Neural progenitor cell (in vitro differentiated cells): ENCODE measurements at regions not wholly inside any gene's neighbourhood (a gene's known extent, or its start where the extent isn't known, plus 50 kb on each side); places are given as distances from the start of the nearest gene placed in this dataset.

Experiments
- DNase-seq: peaks from one replicate; pipeline ENCODE4 v3.0.0-alpha.2; 2016; ENCODE audit warnings: low spot score
- H2AFZ ChIP-seq: fragments of 200-600 bp; sonication (generic); replicated peaks from 2 replicates; pipeline ENCODE4 v1.6.1; 2016; ENCODE audit warnings: antibody characterized with exemption
- H3F3A ChIP-seq: fragments of 200-600 bp; sonication (generic); 2 replicates; pipeline ENCODE4 v1.6.1; 2016; ENCODE audit warnings: antibody characterized with exemption, low read depth
- H3K27ac ChIP-seq: fragments of 200-600 bp; sonication (generic); 2 replicates; pipeline ENCODE4 v1.5.1; 2016; ENCODE audit warnings: mild to moderate bottlenecking
- H3K27me3 ChIP-seq: fragments of 200-600 bp; sonication (generic); 2 replicates; pipeline ENCODE4 v1.6.1; 2016; ENCODE audit warnings: mild to moderate bottlenecking, moderate library complexity
- H3K36me3 ChIP-seq: fragments of 200-600 bp; sonication (generic); 2 replicates; pipeline ENCODE4 v1.5.1; 2016
- H3K4me1 ChIP-seq: fragments of 200-600 bp; sonication (generic); 2 replicates; pipeline ENCODE4 v1.6.1; 2016; ENCODE audit warnings: mixed run types
- H3K4me2 ChIP-seq: fragments of 200-600 bp; sonication (generic); 2 replicates; pipeline ENCODE4 v1.6.1; 2016
- H3K4me3 ChIP-seq: fragments of 200-600 bp; sonication (generic); 2 replicates; pipeline ENCODE4 v1.5.1; 2016
- H3K79me2 ChIP-seq: fragments of 200-600 bp; sonication (generic); 2 replicates; pipeline ENCODE4 v1.6.1; 2016; ENCODE audit warnings: low read depth
- H3K9ac ChIP-seq: fragments of 200-600 bp; sonication (generic); 2 replicates; pipeline ENCODE4 v1.6.1; 2016
- H3K9me3 ChIP-seq: fragments of 200-600 bp; sonication (generic); 2 replicates; pipeline ENCODE4 v1.5.1; 2016; ENCODE audit warnings: low read depth
- H4K20me1 ChIP-seq: fragments of 200-600 bp; sonication (generic); 2 replicates; pipeline ENCODE4 v1.6.1; 2016; ENCODE audit warnings: low read depth
- H3K27ac Mint-ChIP-seq: 3 replicates; pipeline ENCODE4 v1.8.0; 2021; ENCODE audit warnings: mixed read lengths
- H3K27me3 Mint-ChIP-seq: 2 replicates; pipeline ENCODE4 v1.8.0; 2022; ENCODE audit warnings: low read depth, mild to moderate bottlenecking, inconsistent platforms, moderate library complexity, mixed read lengths; ENCODE audit not compliant: insufficient read depth
- H3K36me3 Mint-ChIP-seq: 3 replicates; pipeline ENCODE4 v1.8.0; 2021; ENCODE audit warnings: mixed read lengths
- H3K4me1 Mint-ChIP-seq: 3 replicates; pipeline ENCODE4 v1.8.0; 2021; ENCODE audit warnings: mixed read lengths
- H3K4me3 Mint-ChIP-seq: 3 replicates; pipeline ENCODE4 v1.8.0; 2021; ENCODE audit warnings: mild to moderate bottlenecking, moderate library complexity, mixed read lengths
- H3K9me3 Mint-ChIP-seq: 3 replicates; pipeline ENCODE4 v1.8.0; 2020; ENCODE audit warnings: mixed read lengths
- CTCF ChIP-seq: fragments of 200-600 bp; sonication (generic); IDR thresholded peaks from 2 replicates; pipeline ENCODE4 v1.5.1; 2017; ENCODE audit warnings: antibody characterized with exemption, mild to moderate bottlenecking
- EZH2 ChIP-seq: fragments of 200-600 bp; sonication (generic); IDR thresholded peaks from 2 replicates; pipeline ENCODE4 v1.6.1; 2017; ENCODE audit warnings: antibody characterized with exemption, mild to moderate bottlenecking, moderate library complexity
- EZH2phosphoT487 ChIP-seq: fragments of 200-600 bp; sonication (generic); IDR thresholded peaks from 2 replicates; pipeline ENCODE4 v1.6.1; 2017; ENCODE audit warnings: antibody characterized with exemption

GRCh38 chr7:66502230-66503035 is 126.2 kb upstream of the KCTD7 start:
- Histone ChIP-seq H3F3A (no peaks in the 10 kb centered on the region), H3K36me3 (no peaks in the 10 kb centered on the region), H3K9me3 (no peaks in the 10 kb centered on the region), H4K20me1 (no peaks in the 10 kb centered on the region), H3K79me2 (no peaks in the 10 kb centered on the region), H3K4me3 (no peak overlapping the region), H3K4me1 (no peaks in the 10 kb centered on the region), H3K9ac (no peak overlapping the region), H3K27me3 (no peaks in the 10 kb centered on the region), H3K27ac (no peak overlapping the region), H3K4me2 (no peak overlapping the region), H2AFZ (no peak overlapping the region)
- Mint-ChIP-seq H3K4me3 (no peak overlapping the region), H3K4me1 (no peaks in the 10 kb centered on the region), H3K27ac (no peak overlapping the region), H3K9me3 (no peaks in the 10 kb centered on the region), H3K27me3 (peaks cover 2% of the 10 kb centered on the region), H3K36me3 (no peaks in the 10 kb centered on the region)
- DNase-seq, result no peak
- no peak for TF ChIP-seq EZH2phosphoT487
- TF ChIP-seq EZH2, result no peak
- TF ChIP-seq CTCF, result no peak

GRCh38 chr7:66503036-66503370 is 125.7 kb upstream of the KCTD7 start:
- Mint-ChIP-seq H3K27ac (no peak overlapping the region), H3K36me3 (no peaks in the 10 kb centered on the region), H3K4me3 (no peak overlapping the region), H3K27me3 (peaks cover 2% of the 10 kb centered on the region), H3K9me3 (no peaks in the 10 kb centered on the region), H3K4me1 (no peaks in the 10 kb centered on the region)
- TF ChIP-seq CTCF (no peak), EZH2phosphoT487 (no peak), EZH2 (no peak)
- Histone ChIP-seq H3K27me3 (no peaks in the 10 kb centered on the region), H3K79me2 (no peaks in the 10 kb centered on the region), H4K20me1 (no peaks in the 10 kb centered on the region), H3K36me3 (no peaks in the 10 kb centered on the region), H3K4me2 (no peak overlapping the region), H3K4me3 (no peak overlapping the region), H3F3A (no peaks in the 10 kb centered on the region), H2AFZ (no peak overlapping the region), H3K27ac (no peak overlapping the region), H3K9me3 (no peaks in the 10 kb centered on the region), H3K9ac (no peak overlapping the region), H3K4me1 (no peaks in the 10 kb centered on the region)
- DNase-seq, result no peak

- Histone ChIP-seq H2AFZ (no peak overlapping the region), H3F3A (no peaks in the 10 kb centered on the region), H3K9me3 (no peaks in the 10 kb centered on the region), H3K27ac (no peak overlapping the region), H3K9ac (no peak overlapping the region), H3K4me1 (no peaks in the 10 kb centered on the region), H4K20me1 (no peaks in the 10 kb centered on the region), H3K79me2 (no peaks in the 10 kb centered on the region), H3K4me3 (no peak overlapping the region), H3K36me3 (no peaks in the 10 kb centered on the region), H3K4me2 (no peak overlapping the region), H3K27me3 (no peaks in the 10 kb centered on the region)
- TF ChIP-seq CTCF, result no peak
- no peak for TF ChIP-seq EZH2phosphoT487
- no peak for TF ChIP-seq EZH2
- Mint-ChIP-seq H3K4me1 (no peaks in the 10 kb centered on the region), H3K4me3 (no peak overlapping the region), H3K27ac (no peak overlapping the region), H3K9me3 (no peaks in the 10 kb centered on the region), H3K36me3 (no peaks in the 10 kb centered on the region), H3K27me3 (peaks cover 2% of the 10 kb centered on the region)
- DNase-seq, result no peak
These were observed 125.1 kb upstream of the KCTD7 start for GRCh38 chr7:66503551-66504031.
